ENCODE measurements at regions not wholly inside any gene's neighbourhood (a gene's known extent, or its start where the extent isn't known, plus 50 kb on each side); places are given as distances from the start of the nearest gene placed in this dataset.
"Not testable (repeated sequence)": the region's sequence is repeated elsewhere in the genome, so short reads cannot be mapped to it uniquely, and the experiment has no call there.

DNA sequence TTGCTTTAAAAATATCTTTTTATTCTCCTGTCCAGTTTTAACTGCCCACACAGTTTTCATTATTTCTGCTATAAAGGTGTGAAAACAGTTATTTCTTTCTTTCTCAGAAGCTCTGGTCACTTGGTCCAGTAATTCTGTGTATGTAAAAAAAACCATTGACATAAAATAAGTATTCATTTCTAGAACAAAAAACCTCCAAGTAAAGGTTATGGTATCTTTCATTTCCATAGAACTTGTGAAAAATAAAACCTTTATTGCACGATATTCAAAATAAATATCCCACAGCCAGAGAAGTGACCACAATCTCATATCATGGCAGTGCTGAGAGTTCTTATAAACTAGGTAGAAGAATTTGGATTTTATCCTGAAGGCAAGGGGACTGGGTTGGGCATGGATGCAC lies 96.9 kb upstream of the TNFSF4 start:
- H3K4me1 Mint-ChIP-seq (ENCODE audit: low read depth in 2 of 2) = peaks cover 25 to 34% of the 10 kb centered on the region in 2 donors
- H3K4me3 Mint-ChIP-seq = peak overlapping the region; percentile 5
- peak overlapping the region; percentile 31 to 53 for H3K27ac Mint-ChIP-seq
- ATAC-seq (no peak), DNase-seq (ENCODE audit: low spot score) (no peak)
- no peaks in the 10 kb centered on the region for H3K9me3 Mint-ChIP-seq
- no peaks in the 10 kb centered on the region for H3K36me3 Mint-ChIP-seq
- H3K27me3 Mint-ChIP-seq = no peaks in the 10 kb centered on the region

DNA sequence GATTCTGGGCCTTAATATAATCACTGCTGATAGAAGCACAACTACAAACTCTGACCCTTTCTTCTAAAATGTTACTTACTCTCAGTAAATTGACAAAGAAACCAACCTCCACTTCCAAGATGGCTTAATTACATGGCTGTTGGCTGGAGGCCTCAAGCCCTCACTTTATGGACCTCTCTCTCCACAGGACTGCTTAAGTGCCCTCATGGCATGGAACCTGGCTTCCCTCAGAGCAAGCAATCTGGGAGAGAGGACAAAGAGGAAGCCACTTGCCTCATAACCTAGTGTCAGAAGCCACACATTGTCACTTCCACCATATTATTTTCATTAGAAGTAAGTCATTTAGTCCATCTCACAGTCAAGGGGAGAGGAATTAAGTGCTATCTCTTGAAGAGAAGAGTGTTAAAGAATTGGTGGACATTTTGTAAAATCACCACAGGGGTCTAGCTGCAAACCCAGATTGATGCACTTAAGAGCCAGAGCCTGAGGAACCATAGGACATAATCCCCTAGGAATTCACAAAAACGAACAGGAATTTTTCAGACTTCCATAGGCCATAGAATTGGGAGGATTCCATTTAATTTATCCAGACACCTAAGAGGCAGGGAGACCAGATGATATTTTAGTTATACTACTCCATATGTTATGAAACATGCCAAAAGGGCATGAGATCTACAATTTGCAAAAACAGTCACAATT lies 97.5 kb upstream of the TNFSF4 start:
- DNase-seq (ENCODE audit: low spot score) = no peak
- H3K4me3 Mint-ChIP-seq = peak overlapping the region; percentile 5
- H3K27me3 Mint-ChIP-seq = no peaks in the 10 kb centered on the region
- no peaks in the 10 kb centered on the region for H3K36me3 Mint-ChIP-seq
- no peak for ATAC-seq
- H3K9me3 Mint-ChIP-seq = no peaks in the 10 kb centered on the region
- H3K4me1 Mint-ChIP-seq (ENCODE audit: low read depth in 2 of 2) = peaks cover 19 to 29% of the 10 kb centered on the region in 2 donors
- H3K27ac Mint-ChIP-seq = peak overlapping the region; percentile 31 to 53

DNA sequence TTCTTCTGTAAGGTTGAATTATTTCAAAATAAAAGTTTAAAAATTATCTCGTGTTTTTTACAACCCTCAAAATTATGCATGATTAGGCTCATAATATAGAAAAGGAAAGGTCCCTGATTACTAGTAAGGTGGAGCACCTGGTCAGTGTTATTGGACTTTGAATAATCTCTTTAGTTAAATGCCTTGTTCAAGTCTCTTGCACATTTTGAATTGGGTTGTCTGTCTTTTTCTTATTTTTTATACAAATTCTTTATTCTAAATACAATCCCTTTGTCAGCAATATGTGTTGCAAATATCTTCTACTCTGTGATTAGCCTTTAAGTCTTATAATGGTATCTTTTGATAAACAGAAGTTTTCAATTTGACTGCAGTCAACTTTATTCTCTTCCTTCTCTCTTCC lies 100.7 kb upstream of the TNFSF4 start:
- Mint-ChIP-seq H3K27ac (no peak overlapping the region), H3K9me3 (peaks cover 3% of the 10 kb centered on the region), H3K36me3 (peaks cover 6% of the 10 kb centered on the region), H3K4me3 (no peak overlapping the region), H3K27me3 (peaks cover 0 to 2% of the 10 kb centered on the region in 2 donors), H3K4me1 (ENCODE audit: low read depth in 2 of 2) (peaks cover 8 to 11% of the 10 kb centered on the region in 2 donors)
- ATAC-seq (no peak), DNase-seq (ENCODE audit: low spot score) (no peak)

GRCh38 chr1:173314656-173315055 lies 107.5 kb upstream of the TNFSF4 start:
- Mint-ChIP-seq H3K36me3 (peaks cover 14% of the 10 kb centered on the region), H3K4me1 (ENCODE audit: low read depth in 2 of 2) (peaks cover 0 to 3% of the 10 kb centered on the region in 2 donors), H3K9me3 (peaks cover 3% of the 10 kb centered on the region), H3K27me3 (peaks cover 0 to 2% of the 10 kb centered on the region in 2 donors), H3K4me3 (no peak overlapping the region), H3K27ac (no peak overlapping the region)
- ATAC-seq (no peak), DNase-seq (ENCODE audit: low spot score) (no peak)

GRCh38 chr1:173315296-173315695 lies 108.2 kb upstream of the TNFSF4 start:
- Mint-ChIP-seq H3K9me3 (peaks cover 3% of the 10 kb centered on the region), H3K36me3 (peaks cover 14% of the 10 kb centered on the region), H3K4me3 (no peak overlapping the region), H3K27me3 (peaks cover 0 to 2% of the 10 kb centered on the region in 2 donors), H3K4me1 (ENCODE audit: low read depth in 2 of 2) (peaks cover 0 to 3% of the 10 kb centered on the region in 2 donors), H3K27ac (no peak overlapping the region)
- ATAC-seq (no peak), DNase-seq (ENCODE audit: low spot score) (no peak)

GRCh38 chr1:173318788-173319187 lies 111.7 kb upstream of the TNFSF4 start:
- no peak overlapping the region for H3K4me3 Mint-ChIP-seq
- peaks cover 4% of the 10 kb centered on the region for H3K9me3 Mint-ChIP-seq
- H3K36me3 Mint-ChIP-seq = peaks cover 22% of the 10 kb centered on the region
- H3K27me3 Mint-ChIP-seq = no peaks in the 10 kb centered on the region
- H3K4me1 Mint-ChIP-seq (ENCODE audit: low read depth in 2 of 2) = peaks cover 0 to 3% of the 10 kb centered on the region in 2 donors
- no peak for ATAC-seq
- no peak for DNase-seq (ENCODE audit: low spot score)
- H3K27ac Mint-ChIP-seq = no peak overlapping the region

- H3K27me3 Mint-ChIP-seq; H3K9me3 Mint-ChIP-seq; H3K27ac Mint-ChIP-seq; DNase-seq (ENCODE audit: low spot score); H3K4me1 Mint-ChIP-seq (ENCODE audit: low read depth in 2 of 2); H3K4me3 Mint-ChIP-seq; ATAC-seq: not testable (repeated sequence)
- peaks cover 33% of the 10 kb centered on the region for H3K36me3 Mint-ChIP-seq
Measured at GRCh38 chr1:173324352-173324751, 117.2 kb upstream of the TNFSF4 start.

- ATAC-seq, H3K27ac Mint-ChIP-seq: not testable (repeated sequence)
Measured at GRCh38 chr1:173327987-173328386, 120.9 kb upstream of the TNFSF4 start.

GRCh38 chr1:173328961-173329360 lies 121.8 kb upstream of the TNFSF4 start:
- H3K27ac Mint-ChIP-seq = no peak overlapping the region
- H3K4me1 Mint-ChIP-seq (ENCODE audit: low read depth in 2 of 2) = peaks cover 26 to 29% of the 10 kb centered on the region in 2 donors
- peaks cover 16% of the 10 kb centered on the region for H3K36me3 Mint-ChIP-seq

More at GRCh38 chr1:173327987-173328386, 120.9 kb upstream of the TNFSF4 start:
- H3K36me3 Mint-ChIP-seq = peaks cover 23% of the 10 kb centered on the region
- H3K27me3 Mint-ChIP-seq; H3K9me3 Mint-ChIP-seq; H3K4me3 Mint-ChIP-seq; DNase-seq (ENCODE audit: low spot score): not testable (repeated sequence)
- H3K4me1 Mint-ChIP-seq (ENCODE audit: low read depth in 2 of 2) = peaks cover 18 to 20% of the 10 kb centered on the region in 2 donors

GRCh38 chr1:173329726-173330125 lies 122.6 kb upstream of the TNFSF4 start:
- Mint-ChIP-seq H3K9me3 (no peaks in the 10 kb centered on the region), H3K27ac (no peak overlapping the region)

More at GRCh38 chr1:173328961-173329360, 121.8 kb upstream of the TNFSF4 start:
- ATAC-seq = no peak
- Mint-ChIP-seq H3K4me3 (no peak overlapping the region), H3K27me3 (no peaks in the 10 kb centered on the region), H3K9me3 (peaks cover 3% of the 10 kb centered on the region)
- DNase-seq (ENCODE audit: low spot score) = no peak

GRCh38 chr1:173330149-173330951 lies 123.2 kb upstream of the TNFSF4 start:
- ATAC-seq (no peak), DNase-seq (ENCODE audit: low spot score) (no peak)
- Mint-ChIP-seq H3K9me3 (no peaks in the 10 kb centered on the region), H3K36me3 (peaks cover 4% of the 10 kb centered on the region), H3K27me3 (no peaks in the 10 kb centered on the region), H3K27ac (peak overlapping the region; percentile 72 to 92), H3K4me3 (peak overlapping the region; percentile 76), H3K4me1 (ENCODE audit: low read depth in 2 of 2) (peaks cover 28 to 32% of the 10 kb centered on the region in 2 donors)

More at GRCh38 chr1:173329726-173330125, 122.6 kb upstream of the TNFSF4 start:
- Mint-ChIP-seq H3K4me1 (ENCODE audit: low read depth in 2 of 2) (peaks cover 26 to 32% of the 10 kb centered on the region in 2 donors), H3K36me3 (peaks cover 9% of the 10 kb centered on the region), H3K4me3 (no peak overlapping the region), H3K27me3 (no peaks in the 10 kb centered on the region)
- DNase-seq (ENCODE audit: low spot score) (no peak), ATAC-seq (no peak)

- H3K27me3 Mint-ChIP-seq; H3K9me3 Mint-ChIP-seq; H3K36me3 Mint-ChIP-seq; DNase-seq (ENCODE audit: low spot score): not testable (repeated sequence)
- Mint-ChIP-seq H3K4me3 (peak overlapping the region; percentile 76), H3K27ac (peak overlapping the region; percentile 72 to 92), H3K4me1 (ENCODE audit: low read depth in 2 of 2) (peaks cover 28 to 32% of the 10 kb centered on the region in 2 donors)
- ATAC-seq = peak; percentile 34 to 55
Measured at GRCh38 chr1:173330952-173331548, 123.9 kb upstream of the TNFSF4 start.

GRCh38 chr1:173332026-173332425 lies 124.9 kb upstream of the TNFSF4 start:
- no peaks in the 10 kb centered on the region for H3K27me3 Mint-ChIP-seq
- H3K4me3 Mint-ChIP-seq = peak overlapping the region; percentile 76
- DNase-seq (ENCODE audit: low spot score) (no peak), ATAC-seq (no peak)
- H3K27ac Mint-ChIP-seq = peak overlapping the region; percentile 72 to 92
- no peaks in the 10 kb centered on the region for H3K9me3 Mint-ChIP-seq
- no peaks in the 10 kb centered on the region for H3K36me3 Mint-ChIP-seq
- H3K4me1 Mint-ChIP-seq (ENCODE audit: low read depth in 2 of 2) = peaks cover 28 to 32% of the 10 kb centered on the region in 2 donors

GRCh38 chr1:173333581-173333980 lies 126.5 kb upstream of the TNFSF4 start:
- Mint-ChIP-seq H3K27me3 (no peaks in the 10 kb centered on the region), H3K36me3 (no peaks in the 10 kb centered on the region), H3K27ac (peak overlapping the region; percentile 60 to 75), H3K4me3 (peak overlapping the region; percentile 56), H3K4me1 (ENCODE audit: low read depth in 2 of 2) (peaks cover 28 to 32% of the 10 kb centered on the region in 2 donors), H3K9me3 (no peaks in the 10 kb centered on the region)
- no peak for DNase-seq (ENCODE audit: low spot score)
- peak; percentile 93 to 94 for ATAC-seq
